HG03196 (cell line): ENCODE measurements at regions not wholly inside any gene's neighbourhood (a gene's known extent, or its start where the extent isn't known, plus 50 kb on each side); places are given as distances from the start of the nearest gene placed in this dataset.

Experiments
- ATAC-seq: cut with Tn5 transposase; IDR thresholded peaks from one replicate; pipeline ENCODE4 v1.9.1; 2021; ENCODE audit not compliant: unreplicated experiment

- ATAC-seq = no peak
These were observed 78.7 kb upstream of the MPHOSPH6 start for GRCh38 chr16:82248677-82249076.

GRCh38 chr16:82248012-82248656 lies 78.1 kb upstream of the MPHOSPH6 start:
- no peak for ATAC-seq

- no peak for ATAC-seq
These were observed 72.2 kb upstream of the MPHOSPH6 start for GRCh38 chr16:82242201-82242600.

GRCh38 chr16:82241469-82242052 lies 71.5 kb upstream of the MPHOSPH6 start:
- no peak for ATAC-seq

GRCh38 chr16:82240111-82240510 lies 70.1 kb upstream of the MPHOSPH6 start:
- ATAC-seq = no peak

- no peak for ATAC-seq
These were observed 66.9 kb upstream of the MPHOSPH6 start for GRCh38 chr16:82236875-82237274.

- ATAC-seq = no peak
These were observed 66.4 kb upstream of the MPHOSPH6 start for GRCh38 chr16:82236415-82236814.

- no peak for ATAC-seq
These were observed 62.8 kb upstream of the MPHOSPH6 start for GRCh38 chr16:82232806-82233205.

- ATAC-seq = no peak
These were observed 61.2 kb upstream of the MPHOSPH6 start for GRCh38 chr16:82231008-82231787.

- no peak for ATAC-seq
These were observed 60.0 kb upstream of the MPHOSPH6 start for GRCh38 chr16:82229800-82230619.

GRCh38 chr16:82226327-82226726 lies 56.3 kb upstream of the MPHOSPH6 start:
- ATAC-seq = no peak

- ATAC-seq = no peak
These were observed 54.8 kb upstream of the MPHOSPH6 start for GRCh38 chr16:82224821-82225220.

GRCh38 chr16:82220541-82220940 lies 50.5 kb upstream of the MPHOSPH6 start:
- ATAC-seq = no peak
